ENCODE measurements at regions not wholly inside any gene's neighbourhood (a gene's known extent, or its start where the extent isn't known, plus 50 kb on each side); places are given as distances from the start of the nearest gene placed in this dataset.
A peak's percentile ranks its signal among the peaks of the same experiment; 100 is the strongest.

DNA sequence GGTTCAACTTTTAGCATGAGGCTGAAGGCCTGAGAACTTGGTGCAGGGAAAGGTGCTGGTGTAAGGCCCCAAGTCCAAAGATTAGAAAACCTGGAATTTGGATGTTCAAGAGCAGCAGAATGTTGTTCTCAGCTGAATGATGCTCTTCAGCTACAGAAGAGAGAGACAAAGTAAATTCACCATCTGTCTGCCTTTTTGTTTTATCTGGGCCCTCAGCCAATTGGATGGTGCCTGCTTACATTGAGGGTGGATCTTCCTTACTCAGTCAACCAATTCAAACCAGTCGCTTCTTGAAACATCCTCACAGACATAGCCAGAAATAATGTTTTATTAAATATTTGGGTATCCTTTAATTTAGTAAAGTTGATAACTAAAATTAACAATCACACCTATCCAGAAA is 748.2 kb upstream of the ADAMTS5 start:
- WGBS, 2 donors = 91 to 93% methylated on average over 1 of the region's 1 CpG
- Histone ChIP-seq H3K36me3 (replicated peaks in 1 of 2; ENCODE audit: insufficient read depth in 1 of 2, low read depth in 2 of 2) (no peaks in the 10 kb centered on the region), H3K4me1 (no peaks in the 10 kb centered on the region), H3K9me3 (no peaks in the 10 kb centered on the region), H3K27me3 (no peaks in the 10 kb centered on the region), H3K27ac (no peak overlapping the region), H3K4me3 (no peak overlapping the region)
- DNase-seq (no peak), ATAC-seq (no peak)
- TF ChIP-seq, protein P1, sequence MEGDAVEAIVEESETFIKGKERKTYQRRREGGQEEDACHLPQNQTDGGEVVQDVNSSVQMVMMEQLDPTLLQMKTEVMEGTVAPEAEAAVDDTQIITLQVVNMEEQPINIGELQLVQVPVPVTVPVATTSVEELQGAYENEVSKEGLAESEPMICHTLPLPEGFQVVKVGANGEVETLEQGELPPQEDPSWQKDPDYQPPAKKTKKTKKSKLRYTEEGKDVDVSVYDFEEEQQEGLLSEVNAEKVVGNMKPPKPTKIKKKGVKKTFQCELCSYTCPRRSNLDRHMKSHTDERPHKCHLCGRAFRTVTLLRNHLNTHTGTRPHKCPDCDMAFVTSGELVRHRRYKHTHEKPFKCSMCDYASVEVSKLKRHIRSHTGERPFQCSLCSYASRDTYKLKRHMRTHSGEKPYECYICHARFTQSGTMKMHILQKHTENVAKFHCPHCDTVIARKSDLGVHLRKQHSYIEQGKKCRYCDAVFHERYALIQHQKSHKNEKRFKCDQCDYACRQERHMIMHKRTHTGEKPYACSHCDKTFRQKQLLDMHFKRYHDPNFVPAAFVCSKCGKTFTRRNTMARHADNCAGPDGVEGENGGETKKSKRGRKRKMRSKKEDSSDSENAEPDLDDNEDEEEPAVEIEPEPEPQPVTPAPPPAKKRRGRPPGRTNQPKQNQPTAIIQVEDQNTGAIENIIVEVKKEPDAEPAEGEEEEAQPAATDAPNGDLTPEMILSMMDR (IDR thresholded peaks at IDR 0.05) = no peak
- no peak for TF ChIP-seq POLR2A (IDR thresholded peaks at IDR 0.05)
- intact Hi-C loops (cut with DNase I) = no loop called here

DNA sequence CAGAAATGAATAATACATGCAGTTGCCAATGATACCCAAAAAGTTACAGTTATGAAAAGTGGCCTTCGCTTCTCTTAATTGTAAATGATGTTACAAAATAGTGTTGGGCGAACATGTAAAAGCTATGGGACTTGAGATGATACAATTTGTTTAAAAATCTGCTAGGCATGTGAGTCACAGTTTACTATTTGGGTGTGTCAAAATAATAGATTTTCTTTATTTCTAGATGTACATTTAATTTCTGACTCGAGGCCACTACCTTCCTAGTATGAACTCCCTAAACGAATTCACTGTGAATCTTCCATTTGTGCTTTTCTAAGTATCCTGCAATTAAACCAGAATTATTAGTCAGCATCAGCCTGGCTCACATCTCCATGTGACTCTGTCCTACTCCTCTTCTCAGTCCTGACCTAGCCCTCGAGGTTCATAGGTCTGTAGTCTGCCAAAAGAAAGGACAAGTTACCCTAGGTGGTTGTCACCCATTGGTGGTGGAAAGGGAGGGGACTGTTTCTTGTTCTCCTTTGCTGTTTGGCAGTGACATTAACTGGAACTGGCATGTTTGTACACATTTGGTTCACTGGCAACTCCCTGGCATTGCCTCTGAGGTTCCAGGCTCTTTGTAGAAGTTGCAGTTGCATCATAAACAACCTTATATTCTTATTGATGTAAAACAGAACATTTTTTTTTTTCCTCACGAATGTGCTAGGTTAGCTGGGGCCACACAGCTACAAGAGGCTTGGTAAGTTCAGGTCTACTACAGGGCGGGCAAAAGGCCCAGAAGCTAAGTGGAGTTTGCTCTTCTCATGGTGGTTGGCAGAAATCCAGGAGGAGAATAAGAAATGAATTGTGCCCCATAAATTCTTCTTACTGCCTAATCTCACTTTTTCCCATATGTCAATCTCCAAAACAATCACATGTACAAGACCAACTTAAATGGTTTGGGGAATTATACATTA is 746.5 kb upstream of the ADAMTS5 start:
- Histone ChIP-seq H3K4me3 (no peak overlapping the region), H3K36me3 (replicated peaks in 1 of 2; ENCODE audit: insufficient read depth in 1 of 2, low read depth in 2 of 2) (no peaks in the 10 kb centered on the region), H3K9me3 (no peaks in the 10 kb centered on the region), H3K4me1 (no peaks in the 10 kb centered on the region), H3K27ac (no peak overlapping the region), H3K27me3 (no peaks in the 10 kb centered on the region)
- peak in 1 of 4 donors; percentile 20 for DNase-seq
- 62 to 66% methylated on average over 7 of the region's 7 CpGs for WGBS, 2 donors
- TF ChIP-seq POLR2A (IDR thresholded peaks at IDR 0.05) = no peak
- TF ChIP-seq, protein P1 (IDR thresholded peaks at IDR 0.05) = no peak
- no peak for ATAC-seq
- intact Hi-C loops (cut with DNase I) = no loop called here

DNA sequence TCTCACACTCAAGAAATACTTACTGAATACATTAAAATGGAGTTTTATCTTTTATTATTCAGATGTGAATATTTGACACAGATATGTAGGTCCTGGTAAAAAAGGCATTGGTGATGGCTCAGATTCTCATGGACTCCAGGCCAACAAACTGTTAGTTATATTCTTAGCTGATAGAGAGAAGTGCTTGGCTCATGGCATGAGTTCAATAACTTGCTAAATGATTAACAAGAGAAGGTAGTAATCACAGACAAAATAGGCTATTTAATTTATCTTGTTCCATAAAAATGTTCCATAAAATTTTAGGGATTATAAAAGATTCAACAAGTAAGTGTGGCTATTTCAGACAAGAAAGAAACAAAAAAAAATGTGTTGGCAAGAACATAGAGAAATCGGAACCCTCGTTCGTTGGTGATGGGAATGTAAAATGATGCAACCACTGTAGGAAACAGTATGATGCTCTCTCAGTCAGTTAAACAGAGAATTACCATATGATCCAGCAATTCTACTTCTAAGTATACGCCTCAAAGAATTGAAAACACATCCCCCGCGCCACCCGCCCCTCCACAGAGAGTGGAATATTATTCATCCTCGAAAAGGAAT is 737.8 kb upstream of the ADAMTS5 start:
- Histone ChIP-seq H3K4me1 (no peaks in the 10 kb centered on the region), H3K27ac (no peak overlapping the region), H3K9me3 (no peaks in the 10 kb centered on the region), H3K27me3 (no peaks in the 10 kb centered on the region), H3K4me3 (no peak overlapping the region), H3K36me3 (replicated peaks in 1 of 2; ENCODE audit: insufficient read depth in 1 of 2, low read depth in 2 of 2) (no peaks in the 10 kb centered on the region)
- TF ChIP-seq, protein P1 (IDR thresholded peaks at IDR 0.05) = no peak
- TF ChIP-seq POLR2A (IDR thresholded peaks at IDR 0.05) = no peak
- WGBS, 2 donors = 70 to 71% methylated on average over 8 of the region's 8 CpGs
- intact Hi-C loops (cut with DNase I) = no loop called here
- ATAC-seq (no peak), DNase-seq (no peak)

DNA sequence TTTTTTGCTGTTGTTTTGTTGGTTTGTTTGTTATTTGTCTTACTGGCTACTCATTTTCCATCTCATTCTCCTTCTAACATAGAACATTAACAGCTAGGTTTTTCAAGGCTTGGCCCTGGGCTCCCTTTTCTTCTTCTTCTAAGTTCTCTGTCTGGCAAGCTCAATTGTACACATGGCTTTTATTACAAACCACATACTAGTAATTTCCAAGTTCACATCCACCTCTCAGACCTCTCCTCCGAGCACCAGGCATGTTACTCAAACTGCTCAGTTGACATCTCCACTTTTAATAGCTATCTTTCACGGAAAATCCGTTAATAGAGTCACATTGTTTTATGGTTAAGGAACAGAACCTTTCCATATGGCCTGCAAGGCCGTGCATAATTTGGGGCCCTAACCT is 736.9 kb upstream of the ADAMTS5 start:
- DNase-seq (no peak), ATAC-seq (no peak)
- H3K9me3 ChIP-seq = no peaks in the 10 kb centered on the region
- H3K4me3 ChIP-seq = no peak overlapping the region
- WGBS, 2 donors = 74 to 79% methylated on average over 4 of the region's 4 CpGs
- H3K27me3 ChIP-seq = no peaks in the 10 kb centered on the region
- no peaks in the 10 kb centered on the region for H3K36me3 ChIP-seq (replicated peaks in 1 of 2; ENCODE audit: insufficient read depth in 1 of 2, low read depth in 2 of 2)
- no peaks in the 10 kb centered on the region for H3K4me1 ChIP-seq
- no peak for TF ChIP-seq POLR2A (IDR thresholded peaks at IDR 0.05)
- TF ChIP-seq, protein P1 (IDR thresholded peaks at IDR 0.05) = no peak
- H3K27ac ChIP-seq = no peak overlapping the region
- intact Hi-C loops (cut with DNase I) = no loop called here
